ENCODE measurements at regions not wholly inside any gene's neighbourhood (a gene's known extent, or its start where the extent isn't known, plus 50 kb on each side); places are given as distances from the start of the nearest gene placed in this dataset.

- DNase-seq (ENCODE audit: low read depth): no peak
Observed at GRCh38 chr6:21955053-21955595, 341.7 kb downstream of the PRL start.

DNA sequence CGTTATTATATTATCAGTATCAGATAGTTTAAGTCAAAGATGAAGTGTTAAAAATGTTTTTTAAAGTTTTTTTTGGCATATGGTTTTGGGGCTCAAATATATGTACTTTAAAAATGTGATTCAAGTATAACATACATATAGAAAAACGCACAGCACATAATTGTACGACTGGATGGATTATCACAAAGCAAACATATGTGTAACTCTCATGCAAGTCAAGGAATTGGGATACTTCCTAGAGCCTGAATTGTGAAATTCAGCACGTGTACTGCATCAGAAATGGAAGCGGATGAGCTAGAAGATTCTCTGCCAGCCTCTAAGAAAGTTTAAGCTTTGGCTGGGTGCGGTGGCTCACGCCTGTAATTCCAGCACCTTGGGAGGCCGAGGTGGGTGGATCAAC is 340.9 kb downstream of the PRL start:
- DNase-seq (ENCODE audit: low read depth): no peak

DNA sequence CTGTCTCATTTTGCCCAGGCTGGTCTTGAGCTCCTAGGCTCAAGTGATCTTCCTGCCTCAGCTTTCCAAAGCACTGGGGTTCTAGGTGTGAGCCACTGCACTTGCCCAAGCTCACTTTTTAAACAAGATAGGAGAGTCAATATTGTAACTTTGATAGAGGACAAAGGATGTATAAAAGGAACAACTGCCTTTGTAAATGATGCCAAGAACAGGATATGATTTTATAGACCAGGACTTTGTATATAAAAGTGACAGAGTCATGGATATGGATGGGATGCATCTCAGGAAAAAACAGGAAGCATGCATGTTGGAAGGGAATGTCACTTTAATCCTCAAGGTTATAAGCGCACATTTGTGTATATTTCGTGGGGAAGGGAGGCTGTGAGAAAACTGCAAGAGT is 338.4 kb downstream of the PRL start:
- DNase-seq (ENCODE audit: low read depth): no peak

- DNase-seq (ENCODE audit: low read depth): no peak
Observed at GRCh38 chr6:21961226-21961625, 335.6 kb downstream of the PRL start.

DNA sequence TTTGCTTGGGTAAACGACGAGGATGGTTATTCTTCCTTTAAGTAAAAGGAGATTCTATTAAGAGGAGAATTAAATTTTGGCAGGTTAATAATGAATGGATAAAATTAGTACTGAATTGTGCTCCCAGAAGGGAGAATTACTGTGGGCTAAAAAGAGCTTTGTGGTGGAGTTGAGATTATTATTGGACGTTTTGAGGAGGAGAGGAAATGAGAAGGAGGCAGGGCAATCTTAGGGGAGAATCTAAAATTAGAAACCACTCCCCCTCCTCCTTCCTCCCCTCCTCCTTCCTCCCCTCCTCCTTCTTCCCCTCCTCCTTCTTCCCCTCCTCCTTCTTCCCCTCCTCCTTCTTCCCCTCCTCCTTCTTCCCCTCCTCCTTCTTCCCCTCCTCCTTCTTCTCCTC is 331.8 kb downstream of the PRL start:
- no peak for DNase-seq (ENCODE audit: low read depth)

DNA sequence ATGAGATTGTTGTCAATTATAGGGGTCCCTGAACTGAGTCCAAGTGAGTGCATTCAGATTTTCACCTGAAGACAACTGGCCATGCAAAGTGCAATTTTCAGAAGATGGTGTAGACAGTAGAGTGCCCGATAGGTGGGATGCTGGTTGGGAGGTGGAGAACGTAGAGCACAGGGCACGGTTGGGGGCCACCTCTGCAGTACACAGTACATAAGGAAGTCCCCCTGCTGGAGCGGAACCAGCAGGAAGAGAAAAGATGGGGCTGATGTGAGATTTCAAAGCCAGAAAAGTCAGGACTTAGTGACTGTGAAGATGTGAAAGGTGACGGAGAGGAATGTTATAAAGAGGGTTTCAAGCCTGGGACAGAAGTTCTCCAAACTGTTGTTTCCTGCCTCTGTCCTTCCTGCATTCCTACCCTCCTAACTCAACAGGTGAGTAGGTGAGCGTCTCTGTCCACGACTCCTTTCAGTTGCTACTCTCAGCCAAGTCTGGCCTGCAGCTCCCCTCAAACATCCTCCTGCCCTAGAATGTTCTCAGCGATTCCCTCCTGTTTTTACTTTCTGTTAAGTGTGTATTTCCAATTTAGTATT is 330.8 kb downstream of the PRL start:
- no peak for DNase-seq (ENCODE audit: low read depth)

GRCh38 chr6:21967056-21967974 is 329.5 kb downstream of the PRL start:
- no peak for DNase-seq (ENCODE audit: low read depth)

DNA sequence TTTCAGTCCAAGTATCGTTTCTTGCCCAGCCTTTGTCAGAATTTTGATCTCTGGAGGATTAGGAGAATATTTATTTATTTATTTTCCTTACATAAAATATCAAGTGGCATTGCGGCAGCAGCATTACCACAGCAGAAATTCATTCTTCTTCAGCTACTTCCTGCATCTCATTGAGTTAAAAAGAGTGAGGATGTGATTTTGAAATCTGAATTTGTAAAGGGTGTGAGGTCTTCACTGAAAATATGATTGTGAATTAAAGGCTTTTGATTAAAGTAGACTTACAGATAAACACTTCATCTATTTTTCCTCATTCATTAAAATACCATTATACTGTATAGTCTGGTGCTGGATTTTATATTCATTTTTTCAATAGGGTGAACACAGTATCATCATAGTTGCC is 328.4 kb downstream of the PRL start:
- DNase-seq (ENCODE audit: low read depth): no peak

DNA sequence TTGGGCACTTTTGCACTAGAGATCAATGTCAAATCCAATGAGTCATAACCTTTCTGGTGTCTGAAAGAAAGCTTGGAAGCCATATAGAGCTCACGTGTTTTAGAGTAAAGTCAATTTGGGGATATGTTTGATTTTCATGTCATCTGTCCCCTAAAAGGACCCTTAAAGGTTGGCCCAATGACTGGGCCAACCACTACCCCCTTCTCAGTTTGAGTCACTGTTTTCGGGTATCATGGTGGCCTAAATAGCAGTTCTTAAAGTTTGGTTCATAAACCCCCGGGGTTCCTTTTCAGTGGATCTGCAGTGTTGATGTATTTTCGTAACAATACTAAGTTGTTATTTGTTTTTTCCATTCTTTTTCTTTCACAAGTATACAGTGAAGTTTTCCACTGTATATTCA is 327.6 kb downstream of the PRL start:
- DNase-seq (ENCODE audit: low read depth): no peak

DNA sequence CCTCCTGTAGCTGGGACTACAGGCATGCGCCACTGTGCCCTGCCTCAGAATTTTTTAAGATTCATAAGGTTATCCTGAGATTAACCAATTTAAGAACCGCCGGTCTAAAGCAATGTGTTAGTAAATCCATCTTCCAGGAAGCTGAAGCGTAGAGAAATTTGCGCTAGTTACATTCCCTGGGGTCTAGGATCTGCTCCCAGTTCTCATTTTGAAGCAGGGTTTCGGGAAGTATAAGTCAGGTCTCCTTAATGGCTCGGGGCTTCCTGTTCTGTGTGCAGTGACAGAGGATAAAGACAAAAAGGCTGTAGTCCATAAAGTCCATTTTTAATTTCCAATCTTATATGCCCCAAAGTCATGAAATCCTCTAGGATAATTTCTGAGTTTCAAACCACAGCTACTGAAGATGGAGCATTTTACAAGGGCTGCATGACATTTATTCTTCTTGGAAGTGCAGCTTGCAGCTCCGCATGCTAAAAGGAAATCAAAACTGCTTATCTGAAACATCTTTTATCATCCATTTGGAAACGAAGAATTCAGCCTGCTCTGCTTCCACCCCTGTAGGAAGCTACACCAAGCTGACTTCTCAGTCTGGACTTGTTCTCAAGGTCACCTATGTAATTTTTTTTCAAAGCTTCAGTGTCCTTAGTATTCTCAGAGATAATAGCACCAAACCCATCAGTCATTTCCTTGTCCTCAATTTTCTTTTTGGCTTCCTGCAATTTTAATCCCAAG is 326.1 kb downstream of the PRL start:
- DNase-seq (ENCODE audit: low read depth): no peak

GRCh38 chr6:21971541-21971940 is 325.3 kb downstream of the PRL start:
- DNase-seq (ENCODE audit: low read depth): no peak

GRCh38 chr6:21972516-21972915 is 324.3 kb downstream of the PRL start:
- no peak for DNase-seq (ENCODE audit: low read depth)

DNA sequence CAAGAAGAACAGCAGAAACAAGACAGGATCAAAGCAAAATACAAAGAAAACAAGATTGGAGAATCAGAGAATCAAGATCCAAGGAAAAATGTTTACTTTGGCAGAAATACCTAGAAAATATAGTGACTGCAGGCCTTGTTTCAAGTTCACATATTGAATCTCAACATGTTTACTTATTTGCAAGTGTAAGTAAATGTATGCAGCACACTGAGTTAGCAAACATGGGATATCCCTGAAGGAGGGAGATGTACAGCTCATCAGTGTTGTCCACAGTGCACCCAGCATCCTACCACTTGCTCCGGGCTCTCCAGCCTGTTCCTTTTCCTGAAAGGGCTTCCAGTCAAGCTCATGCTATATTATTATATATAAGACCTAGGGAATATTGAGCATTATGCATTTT is 319.5 kb downstream of the PRL start:
- no peak for DNase-seq (ENCODE audit: low read depth)

DNA sequence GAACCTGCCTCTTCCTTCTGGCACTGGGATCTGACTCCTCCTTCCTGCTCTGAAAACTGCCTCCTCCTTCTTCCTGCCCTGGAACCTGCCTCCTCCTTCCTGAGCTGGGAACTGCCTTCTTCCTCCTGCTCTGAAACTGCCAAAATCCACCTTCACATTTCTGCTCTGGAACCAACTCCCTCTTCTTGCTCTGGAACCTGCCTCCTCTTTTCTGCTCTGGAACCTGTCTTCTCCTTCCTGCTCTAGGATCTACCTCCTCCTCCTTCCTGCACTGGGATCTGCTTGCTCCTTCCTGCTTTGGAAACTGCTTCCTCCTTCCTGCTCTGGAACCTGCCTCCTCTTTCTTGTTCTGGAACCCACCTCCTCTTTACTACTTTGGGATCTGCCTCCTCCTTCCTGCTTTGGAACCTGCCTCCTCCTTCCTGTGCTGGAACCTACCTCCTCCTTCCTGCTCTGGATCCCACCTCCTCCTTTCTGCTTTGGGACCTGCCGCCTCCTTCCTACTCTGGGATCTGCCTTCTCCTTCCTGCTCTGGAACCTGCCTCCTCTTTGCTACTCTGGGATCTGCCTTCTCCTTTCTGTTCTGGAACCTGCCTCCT is 315.5 kb downstream of the PRL start:
- DNase-seq (ENCODE audit: low read depth): no peak

DNA sequence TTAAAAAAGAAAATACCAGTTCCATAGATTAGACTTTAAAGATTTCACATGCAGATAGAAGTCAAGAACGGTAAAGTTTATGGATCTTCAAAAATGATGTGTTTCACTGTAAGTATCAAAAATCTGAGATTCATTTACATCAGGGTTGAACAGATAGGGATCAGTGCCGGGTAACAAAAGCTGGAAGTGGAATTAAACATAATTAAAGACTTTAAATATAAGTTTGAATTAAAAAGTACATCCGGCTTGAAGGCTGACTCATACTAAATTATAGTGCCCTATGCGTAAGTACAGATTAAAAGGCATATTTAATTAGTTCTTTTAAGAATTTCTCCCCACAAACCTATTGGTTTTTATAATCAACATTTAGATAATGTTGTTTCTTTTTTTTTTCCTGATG is 312.7 kb downstream of the PRL start:
- DNase-seq (ENCODE audit: low read depth): no peak

- no peak for DNase-seq (ENCODE audit: low read depth)
Observed at GRCh38 chr6:21984561-21984960, 312.3 kb downstream of the PRL start.

GRCh38 chr6:21985904-21986303 is 310.9 kb downstream of the PRL start:
- no peak for DNase-seq (ENCODE audit: low read depth)

DNA sequence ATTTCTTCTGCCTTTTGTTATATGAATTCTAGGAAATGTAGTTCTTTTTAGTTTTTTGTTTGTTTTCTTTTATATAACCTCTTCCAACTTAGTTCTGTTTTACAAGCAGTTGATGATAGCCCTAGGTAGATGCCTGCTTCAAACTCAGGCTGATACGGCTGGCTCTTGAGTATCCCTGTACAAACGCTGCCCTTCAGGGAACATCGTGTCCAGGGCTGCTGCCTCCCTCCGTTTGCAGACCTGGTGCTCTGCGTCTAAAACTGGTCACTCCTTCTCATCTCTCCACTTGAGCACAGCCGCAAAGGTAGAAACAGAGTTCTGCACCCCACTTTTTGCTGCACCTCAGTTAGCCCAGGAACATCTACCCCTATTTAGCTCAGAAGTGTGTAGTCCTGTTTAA is 310.1 kb downstream of the PRL start:
- no peak for DNase-seq (ENCODE audit: low read depth)

GRCh38 chr6:21987501-21987957 is 309.3 kb downstream of the PRL start:
- peak; percentile 94 for DNase-seq (ENCODE audit: low read depth)

- no peak for DNase-seq (ENCODE audit: low read depth)
Observed at GRCh38 chr6:21990577-21990976, 306.3 kb downstream of the PRL start.

DNA sequence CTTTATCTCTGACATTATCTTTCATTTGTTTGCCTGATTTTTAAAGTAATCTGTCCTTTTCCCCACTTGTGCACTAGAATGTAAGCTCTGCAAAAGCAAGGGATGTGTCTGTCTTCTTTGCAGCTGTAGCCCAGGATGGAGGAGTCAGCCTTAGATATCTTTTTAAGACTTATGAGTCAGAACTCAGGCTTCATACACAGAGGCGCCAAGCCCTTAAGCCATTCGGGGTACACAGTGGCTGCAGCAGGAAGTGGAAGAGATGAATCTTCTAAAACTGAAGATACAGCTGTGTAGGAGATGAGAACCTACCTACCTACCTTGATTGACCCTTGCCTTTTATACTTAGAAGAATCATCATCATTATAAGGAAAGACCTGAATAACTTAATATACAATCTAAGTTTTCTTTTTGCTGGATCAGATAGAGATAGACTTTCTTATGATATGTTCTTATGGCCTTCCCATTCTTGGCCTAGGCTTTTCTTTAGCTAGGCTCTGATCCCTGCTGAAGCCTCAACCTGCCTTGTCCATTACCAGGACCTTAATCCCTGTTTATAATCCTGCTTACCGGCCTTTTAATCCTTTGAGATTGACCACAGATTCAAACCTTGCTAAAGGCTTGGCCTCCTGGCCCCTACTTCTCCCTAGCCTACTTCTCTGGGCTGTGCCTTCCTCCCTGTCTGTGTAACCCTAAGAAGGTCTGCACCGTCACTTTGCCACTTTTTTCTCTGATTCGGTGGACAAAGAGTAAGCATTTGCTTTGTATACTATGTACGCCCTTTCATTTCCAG is 304.5 kb downstream of the PRL start:
- DNase-seq (ENCODE audit: low read depth): peak; percentile 14

Data from renal cortical epithelial cell (primary cell).